ENCODE measurements at regions not wholly inside any gene's neighbourhood (a gene's known extent, or its start where the extent isn't known, plus 50 kb on each side); places are given as distances from the start of the nearest gene placed in this dataset.

- H4K20me1 ChIP-seq (ENCODE audit: insufficient read depth): no peaks in the 10 kb centered on the region
- ChIA-PET CTCF (no interaction called here), RAD21 (ENCODE audit: low non-redundant PET in 1 of 2, low total read pairs in 2 of 2, uncharacterized antibody in 2 of 2, unreplicated experiment in 2 of 2) (no interaction called here), POLR2A (no interaction called here)
- no peak overlapping the region for H3K9ac ChIP-seq (ENCODE audit: low read length)
- BruUV-seq (replicated peaks): no TSS peak
- no peak for ATAC-seq
- intact Hi-C loops (cut with micrococcal nuclease): no loop called here
- H3K4me3 ChIP-seq (replicated peaks in 1 of 2; ENCODE audit: low read depth in 1 of 2, low read length in 2 of 2): no peak overlapping the region
- H3K9me3 ChIP-seq (ENCODE audit: control insufficient read depth in 1 of 2, insufficient read depth in 1 of 2, low read depth in 1 of 2, low read length in 2 of 2): no peaks in the 10 kb centered on the region
- H3K79me2 ChIP-seq (ENCODE audit: insufficient read depth, low read length): no peaks in the 10 kb centered on the region
- H3K4me2 ChIP-seq (ENCODE audit: low read length): no peak overlapping the region
- H2AFZ ChIP-seq (ENCODE audit: low read depth, low read length, poor library complexity, severe bottlenecking): no peak overlapping the region
- H3K36me3 ChIP-seq (ENCODE audit: control insufficient read depth in 1 of 2, insufficient read depth in 2 of 2, low read length in 2 of 2): no peaks in the 10 kb centered on the region
- H3K27me3 ChIP-seq (ENCODE audit: insufficient read depth, low read length): no peaks in the 10 kb centered on the region
- H3K4me1 ChIP-seq (ENCODE audit: control insufficient read depth in 1 of 2, insufficient read depth in 2 of 2, low read length in 2 of 2): no peaks in the 10 kb centered on the region
- no peak overlapping the region for H3K27ac ChIP-seq (ENCODE audit: low read depth, low read length)
- H3K9me2 ChIP-seq (ENCODE audit: insufficient read depth): no peaks in the 10 kb centered on the region; the same call in 1 of the 2 replicates
- DNase-seq (ENCODE audit: low read depth, low spot score): no peak
- TF ChIP-seq ZFX (IDR thresholded peaks at IDR 0.05): no peak
- TF ChIP-seq CEBPB (IDR thresholded peaks at IDR 0.05; ENCODE audit: low read depth): no peak
- no peak for TF ChIP-seq SRF (IDR thresholded peaks at IDR 0.05; ENCODE audit: low read depth)
Measured at GRCh38 chr3:147312786-147313280, 93.5 kb downstream of the ZIC4 start.

DNA sequence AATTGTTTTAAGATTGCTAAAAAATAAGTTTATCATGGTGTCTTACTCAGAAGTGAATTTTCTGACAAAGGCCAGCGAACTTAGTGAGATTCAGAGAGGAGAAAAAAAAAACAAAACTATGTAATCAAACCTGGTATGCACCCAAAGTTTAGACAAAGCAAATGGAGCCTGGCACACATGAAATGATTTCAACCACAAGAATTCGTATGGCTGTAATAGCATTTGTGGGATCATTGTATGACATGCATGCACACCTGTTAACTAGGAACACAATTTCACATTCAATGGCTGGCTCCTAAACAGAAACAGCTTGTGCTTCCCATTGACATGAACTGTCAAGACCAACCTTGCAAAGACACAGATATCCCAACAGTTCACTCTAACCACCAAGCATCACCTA is 94.6 kb downstream of the ZIC4 start:
- Histone ChIP-seq H3K4me3 (replicated peaks in 1 of 2; ENCODE audit: low read depth in 1 of 2, low read length in 2 of 2) (no peak overlapping the region), H3K27me3 (ENCODE audit: insufficient read depth, low read length) (no peaks in the 10 kb centered on the region), H3K79me2 (ENCODE audit: insufficient read depth, low read length) (no peaks in the 10 kb centered on the region), H3K27ac (ENCODE audit: low read depth, low read length) (no peak overlapping the region), H3K4me2 (ENCODE audit: low read length) (no peak overlapping the region), H3K9ac (ENCODE audit: low read length) (no peak overlapping the region), H2AFZ (ENCODE audit: low read depth, low read length, poor library complexity, severe bottlenecking) (no peak overlapping the region), H3K4me1 (ENCODE audit: control insufficient read depth in 1 of 2, insufficient read depth in 2 of 2, low read length in 2 of 2) (no peaks in the 10 kb centered on the region), H3K9me3 (ENCODE audit: control insufficient read depth in 1 of 2, insufficient read depth in 1 of 2, low read depth in 1 of 2, low read length in 2 of 2) (no peaks in the 10 kb centered on the region), H3K9me2 (ENCODE audit: insufficient read depth) (no peaks in the 10 kb centered on the region; the same call in 1 of the 2 replicates), H4K20me1 (ENCODE audit: insufficient read depth) (no peaks in the 10 kb centered on the region), H3K36me3 (ENCODE audit: control insufficient read depth in 1 of 2, insufficient read depth in 2 of 2, low read length in 2 of 2) (no peaks in the 10 kb centered on the region)
- intact Hi-C loops (cut with micrococcal nuclease): no loop called here
- ATAC-seq (no peak), DNase-seq (ENCODE audit: low read depth, low spot score) (no peak)
- POLR2A ChIA-PET: no interaction called here
- CTCF ChIA-PET: no interaction called here
- RAD21 ChIA-PET (ENCODE audit: low non-redundant PET in 1 of 2, low total read pairs in 2 of 2, uncharacterized antibody in 2 of 2, unreplicated experiment in 2 of 2): no interaction called here
- no peak for TF ChIP-seq RAD21 (IDR thresholded peaks at IDR 0.05; ENCODE audit: low read depth)
- no peak for TF ChIP-seq CBX3 (IDR thresholded peaks at IDR 0.05; ENCODE audit: low read depth)
- no peak for TF ChIP-seq POLR2AphosphoS5 (IDR thresholded peaks at IDR 0.05; ENCODE audit: low read depth, low read length)
- no peak for TF ChIP-seq ZBTB33 (IDR thresholded peaks at IDR 0.05; ENCODE audit: extremely low read depth, insufficient replicate concordance, low read length)
- no peak for TF ChIP-seq ZNF274 (IDR thresholded peaks at IDR 0.05; ENCODE audit: low read depth, low read length)
- TF ChIP-seq POLR2A (IDR thresholded peaks at IDR 0.05; ENCODE audit: borderline replicate concordance, extremely low read depth, insufficient read depth, insufficient read length): no peak
- TF ChIP-seq YY1 (IDR thresholded peaks at IDR 0.05; ENCODE audit: extremely low read depth, insufficient replicate concordance, low read depth, low read length): no peak
- no peak for TF ChIP-seq EGR1 (IDR thresholded peaks at IDR 0.05; ENCODE audit: low read depth)
- TF ChIP-seq CEBPB (IDR thresholded peaks at IDR 0.05; ENCODE audit: low read depth): no peak
- no TSS peak for BruUV-seq (replicated peaks)
